ENCODE measurements at regions not wholly inside any gene's neighbourhood (a gene's known extent, or its start where the extent isn't known, plus 50 kb on each side); places are given as distances from the start of the nearest gene placed in this dataset.
"Not testable (repeated sequence)": the region's sequence is repeated elsewhere in the genome, so short reads cannot be mapped to it uniquely, and the experiment has no call there.

DNA sequence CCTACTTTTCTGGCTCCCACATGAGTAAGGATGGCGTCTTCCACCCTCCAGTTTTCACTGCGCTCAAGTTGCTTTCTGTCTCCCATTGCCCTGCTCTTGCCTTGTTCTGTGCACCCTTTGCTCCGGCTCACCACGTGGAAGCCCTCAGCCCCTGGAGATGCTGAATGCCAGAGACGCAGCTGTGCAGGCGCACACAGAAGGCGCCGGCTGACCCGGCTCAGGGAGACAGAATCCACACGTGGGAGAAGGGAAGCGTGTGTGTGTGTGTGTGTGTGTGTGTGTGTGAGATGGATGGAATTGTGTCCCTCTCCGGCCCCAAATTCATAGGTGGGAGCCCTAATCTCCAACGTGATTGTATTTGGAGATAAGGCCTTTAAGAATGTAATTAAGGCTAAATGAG, 118.2 kb upstream of the ERRFI1 start:
- DNase-seq (ENCODE audit: low read depth), result no peak

DNA sequence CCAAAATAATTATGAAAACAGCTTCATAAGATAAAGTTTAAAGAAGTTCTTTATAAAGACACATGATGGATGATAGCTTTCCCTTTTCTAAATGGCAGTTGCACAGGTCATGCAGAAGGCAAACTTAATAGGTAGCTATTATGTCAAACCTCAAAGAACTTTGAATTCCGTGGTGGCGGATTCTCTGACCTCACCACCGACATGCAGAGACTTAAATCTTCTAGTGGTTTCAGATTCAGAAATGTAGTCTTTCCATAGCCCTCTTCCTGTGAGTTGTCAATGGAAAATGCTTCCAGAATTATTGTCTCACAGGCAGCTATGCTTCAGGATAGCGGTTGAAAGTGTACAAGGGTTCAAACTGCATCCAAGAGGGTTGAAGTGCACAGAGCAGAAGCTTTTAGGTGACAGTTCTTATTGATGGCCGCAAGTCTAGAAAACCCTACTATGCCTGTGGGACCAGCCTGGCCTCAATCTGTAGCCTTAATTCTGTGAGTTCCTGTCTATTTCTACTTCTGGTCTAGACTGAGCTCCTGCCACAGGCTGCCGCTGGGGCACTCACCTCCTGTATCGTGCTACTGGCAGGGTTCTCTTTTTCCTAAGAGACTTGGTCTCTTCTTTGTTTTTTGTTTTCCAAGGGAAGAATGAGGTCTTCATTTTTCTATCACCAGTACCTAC, 117.0 kb upstream of the ERRFI1 start:
- no peak for DNase-seq (ENCODE audit: low read depth)

DNA sequence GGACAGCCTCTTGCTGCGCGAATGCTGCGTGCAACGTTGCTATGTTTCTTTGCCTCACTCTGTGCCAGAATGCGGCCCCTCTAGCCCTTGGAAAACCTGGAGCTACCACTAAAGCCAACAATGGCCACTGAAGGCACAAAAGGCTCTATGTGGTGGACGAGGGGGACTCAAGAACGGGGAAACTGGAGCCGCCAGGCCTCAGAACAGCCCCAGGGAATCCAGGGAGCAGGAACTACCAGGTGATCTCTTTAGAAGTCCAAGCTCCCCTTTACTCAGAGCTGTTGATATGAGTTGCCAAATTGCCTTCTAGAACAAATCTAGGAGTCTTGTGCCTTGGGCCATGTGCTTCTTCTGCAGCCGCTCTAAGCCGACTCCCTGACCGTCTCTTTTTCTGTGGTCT, 113.8 kb upstream of the ERRFI1 start:
- no peak for DNase-seq (ENCODE audit: low read depth)

DNA sequence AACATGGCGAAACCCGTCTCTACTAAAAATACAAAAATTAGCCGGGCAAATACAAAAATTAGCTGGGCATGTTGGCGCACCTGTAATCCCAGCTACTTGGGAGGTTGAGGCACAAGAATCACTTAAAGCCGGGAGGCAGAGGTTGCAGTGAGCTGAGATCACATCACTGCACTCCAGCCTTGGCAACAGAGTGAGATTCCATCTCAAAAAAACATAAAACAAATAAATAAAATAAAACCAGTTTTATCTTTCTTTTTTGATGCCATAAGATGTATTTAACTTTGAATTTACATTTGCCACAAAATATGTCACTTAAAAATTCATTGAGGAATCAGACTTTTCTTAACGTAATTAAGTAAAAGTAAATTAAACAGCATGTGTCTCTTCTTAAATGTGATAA, 113.3 kb upstream of the ERRFI1 start:
- DNase-seq (ENCODE audit: low read depth), result no peak

DNA sequence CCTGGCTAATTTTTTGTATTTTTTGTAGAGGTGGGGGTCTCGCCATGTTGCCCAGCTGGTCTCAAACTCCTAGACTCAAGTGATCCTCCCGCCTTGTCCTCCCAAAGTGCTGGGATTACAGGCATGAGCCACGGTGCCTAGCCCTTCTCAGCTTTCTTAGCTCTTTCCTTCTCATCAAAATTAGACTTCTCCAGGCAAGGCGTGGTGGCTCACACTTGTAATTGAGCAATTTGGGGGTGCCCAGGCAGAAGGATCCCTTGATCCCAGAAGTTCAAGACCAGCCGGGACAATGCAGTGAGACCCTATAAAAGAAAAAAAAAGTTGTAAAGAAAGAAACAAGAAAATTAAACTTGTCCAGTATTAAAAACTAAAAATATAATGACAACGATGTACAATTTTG, 112.6 kb upstream of the ERRFI1 start:
- DNase-seq (ENCODE audit: low read depth), result no peak

DNA sequence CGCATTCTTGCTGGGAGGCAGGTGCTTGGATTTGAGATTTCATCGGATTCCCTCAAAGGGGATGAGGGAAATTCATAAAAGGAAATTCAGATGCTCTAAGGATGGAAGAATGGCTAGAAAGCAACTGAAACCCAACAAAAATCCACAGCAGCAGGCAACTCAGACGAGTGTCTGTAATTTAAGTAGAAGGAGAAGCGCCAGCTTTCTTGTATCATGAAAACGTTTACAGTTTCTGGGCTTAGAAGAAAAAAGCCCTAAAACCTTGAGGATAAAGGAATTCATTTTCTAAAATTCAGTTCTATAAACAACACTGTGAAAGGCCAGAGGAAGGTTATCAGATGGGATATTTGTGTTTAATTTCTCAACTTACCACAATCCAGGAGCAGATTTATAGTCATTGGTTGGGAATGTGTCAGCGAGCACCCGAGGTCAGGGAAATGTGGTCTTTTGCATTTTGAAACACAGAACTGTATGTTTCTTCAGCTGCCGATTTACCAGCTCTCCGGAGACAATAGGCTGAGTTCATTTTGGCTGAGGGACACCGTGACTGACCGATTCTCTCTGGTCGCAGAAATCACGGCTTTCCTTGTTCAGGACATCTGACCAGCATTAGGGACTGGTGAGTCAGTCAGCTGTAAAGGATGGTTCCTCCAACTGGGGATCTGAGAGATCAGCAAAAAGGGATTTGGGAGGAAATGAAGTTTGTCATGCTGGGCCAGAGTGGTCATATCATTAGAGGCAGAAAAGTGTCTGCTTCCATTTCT, 111.6 kb upstream of the ERRFI1 start:
- DNase-seq (ENCODE audit: low read depth), result no peak

DNA sequence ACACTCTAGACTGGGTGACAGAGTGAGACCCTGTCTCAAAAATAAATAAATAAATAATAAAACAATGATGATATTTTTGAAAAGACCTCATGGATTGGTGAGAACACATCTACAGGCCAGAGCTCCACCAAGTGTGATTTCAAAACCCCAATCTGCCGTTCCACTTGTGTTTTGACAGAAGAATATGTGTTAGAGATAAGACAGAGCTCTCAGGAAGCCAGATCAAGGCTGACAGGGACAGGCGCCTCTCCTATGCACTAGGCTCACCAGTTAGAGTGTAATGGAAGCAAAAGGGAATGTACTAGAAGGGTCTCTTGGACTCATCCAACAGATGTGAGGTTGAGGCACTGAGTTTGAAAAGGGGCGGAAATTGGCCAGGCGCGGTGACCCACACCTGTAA, 110.7 kb upstream of the ERRFI1 start:
- no peak for DNase-seq (ENCODE audit: low read depth)

DNA sequence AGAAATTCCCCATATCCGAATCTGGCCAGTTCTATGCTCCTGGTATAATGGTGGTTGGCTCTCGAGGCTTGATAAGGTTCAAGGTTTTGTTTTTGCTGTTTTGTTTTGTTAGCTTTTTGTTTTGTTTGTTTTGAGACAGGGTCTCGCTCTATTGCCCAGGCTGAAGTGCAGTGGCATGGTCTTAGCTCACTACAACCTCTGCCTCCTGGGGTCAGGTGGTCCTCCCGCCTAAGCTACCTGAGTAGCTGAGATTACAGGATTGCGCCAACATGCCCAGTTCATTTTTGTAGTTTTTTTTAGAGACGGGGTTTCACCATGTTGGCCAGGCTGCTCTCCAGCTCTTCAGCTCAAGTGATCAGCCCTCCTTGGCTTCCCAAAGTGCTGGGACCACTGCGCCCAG, 109.1 kb upstream of the ERRFI1 start:
- no peak for DNase-seq (ENCODE audit: low read depth)

DNA sequence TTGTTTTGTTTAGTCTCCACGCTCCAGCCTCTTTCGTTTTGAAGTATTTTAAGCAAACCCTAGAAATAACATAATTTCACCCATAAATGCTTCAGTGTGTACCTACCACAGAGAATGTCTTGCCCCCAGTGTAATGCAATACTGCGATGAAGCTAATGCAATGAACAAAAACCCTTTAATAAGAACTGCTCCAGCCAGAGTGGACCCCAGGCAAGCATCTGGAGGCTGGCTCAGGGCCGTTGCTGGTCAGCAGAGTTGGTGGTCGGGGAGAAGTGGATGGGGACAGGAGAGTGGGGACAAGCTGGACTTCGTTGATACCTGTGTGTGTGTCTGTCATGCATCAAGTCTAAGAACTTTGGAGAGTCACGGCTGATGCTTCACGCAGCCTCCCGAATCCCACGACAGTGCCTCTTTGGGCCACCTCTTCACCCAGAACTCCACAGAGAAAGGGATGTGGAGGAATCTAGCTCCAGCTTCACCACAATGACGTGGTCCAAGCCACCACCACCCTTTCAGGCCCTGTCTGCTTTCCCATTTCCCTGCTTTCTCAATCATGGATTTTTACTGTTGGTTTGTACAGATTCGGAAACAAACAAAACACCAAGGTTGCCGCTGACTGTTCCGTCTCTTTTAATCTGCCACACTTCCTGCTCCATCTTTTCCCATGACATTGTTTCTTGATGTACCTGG, 108.6 kb upstream of the ERRFI1 start:
- DNase-seq (ENCODE audit: low read depth), result no peak

DNA sequence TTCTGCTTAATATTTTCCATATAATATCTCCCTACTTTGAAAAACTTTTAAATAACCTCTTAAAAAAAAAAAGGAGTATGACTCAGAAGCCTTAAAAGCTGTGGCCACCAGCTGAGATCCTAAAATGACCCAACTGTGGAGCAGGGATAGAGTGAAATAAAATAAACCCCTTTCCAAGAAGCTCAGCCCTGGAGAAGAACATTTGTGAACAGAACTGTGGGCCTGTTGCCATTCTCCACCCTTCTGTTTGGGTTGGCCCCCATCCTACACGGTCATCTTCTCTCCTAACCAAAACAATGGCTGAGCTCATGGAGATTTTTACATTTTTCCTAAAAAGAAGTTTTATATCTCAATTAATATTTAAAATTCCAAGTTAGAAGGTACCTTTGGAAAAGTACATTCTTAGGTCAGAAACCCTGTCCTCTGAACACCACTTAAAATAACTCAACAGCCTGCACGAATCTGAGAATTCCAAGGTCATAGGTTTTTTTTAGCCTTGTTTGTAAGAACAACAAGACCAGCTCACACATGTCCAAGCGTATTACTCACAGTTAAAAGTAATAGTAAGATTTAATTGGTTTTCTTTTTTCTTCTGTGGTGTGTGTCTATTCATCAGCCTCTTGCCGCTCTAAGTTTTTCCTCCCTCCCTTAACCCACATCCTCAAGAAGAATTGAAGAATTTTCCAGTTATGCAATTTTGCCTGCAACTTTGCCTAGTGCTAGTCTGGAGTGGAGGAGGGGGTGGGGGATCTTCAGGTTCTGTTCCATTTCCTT, 107.7 kb upstream of the ERRFI1 start:
- DNase-seq (ENCODE audit: low read depth), result no peak

DNA sequence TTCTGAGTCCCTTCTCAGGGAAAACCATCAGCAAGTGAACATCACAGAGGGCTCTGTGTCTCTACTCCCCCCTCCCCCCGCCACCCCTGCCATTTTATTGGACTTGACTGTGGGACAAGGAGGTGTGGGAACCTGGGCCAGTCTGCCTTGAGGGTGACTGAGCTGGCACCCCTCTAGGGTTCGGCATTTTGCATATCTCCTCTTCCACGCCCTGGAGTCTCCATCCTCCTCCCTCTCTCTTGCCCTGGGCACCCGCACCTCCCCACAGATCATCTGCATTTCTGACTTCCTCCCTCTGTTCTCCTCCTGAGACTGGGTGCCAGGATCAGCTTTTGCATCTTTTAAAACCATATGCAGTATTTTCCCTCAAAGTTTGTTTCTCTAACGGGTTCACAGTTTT, 107.1 kb upstream of the ERRFI1 start:
- DNase-seq (ENCODE audit: low read depth), result no peak

DNA sequence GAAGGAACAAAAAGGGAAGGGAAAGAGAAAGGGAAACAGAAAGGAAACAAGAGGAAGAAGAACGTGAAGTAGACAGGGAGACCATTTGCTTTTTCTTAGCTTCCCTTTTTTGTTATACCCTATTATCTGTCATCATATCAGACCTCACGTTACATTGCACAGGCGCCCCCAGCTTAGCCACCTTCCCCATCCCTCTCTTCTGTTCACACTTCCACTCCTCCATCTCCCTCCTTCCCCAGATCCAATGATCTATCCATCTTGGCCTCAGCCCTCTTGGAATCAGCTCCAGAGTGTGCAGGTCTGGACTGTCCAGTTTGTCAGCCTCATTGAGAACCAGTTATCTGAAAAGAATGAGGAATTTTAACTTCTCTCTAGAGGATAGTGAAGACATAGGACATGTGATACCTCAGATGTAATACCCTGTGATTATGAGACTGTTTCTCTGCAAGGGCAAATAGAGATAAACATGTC, 101.1 kb upstream of the ERRFI1 start:
- no peak for DNase-seq (ENCODE audit: low read depth)

DNA sequence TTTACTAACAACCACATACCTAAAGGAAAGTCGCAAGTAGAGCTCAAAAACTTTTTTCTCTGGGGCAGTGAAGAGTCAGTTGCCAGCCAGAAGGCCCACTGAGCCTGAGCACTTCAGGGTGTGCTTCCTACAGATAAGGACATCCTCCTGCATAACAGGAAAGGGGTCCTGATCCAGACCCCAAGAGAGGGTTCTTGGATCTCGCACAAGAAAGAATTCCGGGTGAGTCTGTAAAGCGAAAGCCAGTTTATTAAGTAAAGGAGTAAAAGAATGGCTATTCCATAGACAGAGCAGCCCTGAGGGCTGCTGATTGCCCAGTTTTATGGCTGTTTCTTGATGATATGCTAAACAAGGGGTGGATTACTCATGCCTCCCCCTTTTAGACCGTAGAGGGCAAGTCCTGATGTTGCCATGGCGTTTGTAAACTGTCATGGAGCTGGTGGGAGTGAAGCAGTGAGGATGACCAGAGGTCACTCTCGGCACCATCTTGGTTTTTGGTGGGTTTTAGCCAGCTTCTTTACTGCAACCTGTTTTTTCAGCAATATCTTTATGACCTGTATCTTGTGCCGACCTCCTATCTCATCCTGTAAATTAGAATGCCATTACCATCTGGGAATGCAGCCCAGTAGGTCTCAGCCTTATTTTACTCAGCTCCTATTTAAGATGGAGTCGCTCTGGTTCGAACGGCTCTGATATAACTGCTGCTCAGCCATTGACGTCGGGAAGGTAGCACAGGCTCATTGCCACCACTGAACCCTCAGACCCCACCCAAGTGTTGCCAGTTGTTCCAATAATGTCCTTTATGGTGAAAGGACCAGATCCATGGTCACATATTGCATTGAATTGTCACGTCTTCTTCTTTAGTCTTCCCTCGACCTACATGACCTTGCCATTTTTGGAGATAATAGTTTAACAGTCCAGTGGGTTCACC, 96.6 kb upstream of the ERRFI1 start:
- DNase-seq (ENCODE audit: low read depth), result no peak

DNA sequence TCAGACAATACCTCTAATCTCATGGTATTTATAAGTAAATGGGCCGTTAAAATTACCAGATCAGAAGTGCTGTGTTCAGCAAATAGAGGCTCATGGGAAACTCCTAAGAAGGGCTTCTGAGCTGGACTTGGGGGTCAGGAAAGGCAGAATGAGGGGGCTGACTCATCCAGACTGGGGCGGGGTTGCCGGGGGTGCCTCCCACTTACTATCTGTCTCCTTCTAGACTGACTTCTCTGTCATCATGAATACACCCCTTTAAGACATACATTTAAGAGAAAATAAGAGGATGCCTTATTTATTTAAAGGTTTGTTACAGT, 96.0 kb upstream of the ERRFI1 start:
- DNase-seq (ENCODE audit: low read depth), result no peak

DNA sequence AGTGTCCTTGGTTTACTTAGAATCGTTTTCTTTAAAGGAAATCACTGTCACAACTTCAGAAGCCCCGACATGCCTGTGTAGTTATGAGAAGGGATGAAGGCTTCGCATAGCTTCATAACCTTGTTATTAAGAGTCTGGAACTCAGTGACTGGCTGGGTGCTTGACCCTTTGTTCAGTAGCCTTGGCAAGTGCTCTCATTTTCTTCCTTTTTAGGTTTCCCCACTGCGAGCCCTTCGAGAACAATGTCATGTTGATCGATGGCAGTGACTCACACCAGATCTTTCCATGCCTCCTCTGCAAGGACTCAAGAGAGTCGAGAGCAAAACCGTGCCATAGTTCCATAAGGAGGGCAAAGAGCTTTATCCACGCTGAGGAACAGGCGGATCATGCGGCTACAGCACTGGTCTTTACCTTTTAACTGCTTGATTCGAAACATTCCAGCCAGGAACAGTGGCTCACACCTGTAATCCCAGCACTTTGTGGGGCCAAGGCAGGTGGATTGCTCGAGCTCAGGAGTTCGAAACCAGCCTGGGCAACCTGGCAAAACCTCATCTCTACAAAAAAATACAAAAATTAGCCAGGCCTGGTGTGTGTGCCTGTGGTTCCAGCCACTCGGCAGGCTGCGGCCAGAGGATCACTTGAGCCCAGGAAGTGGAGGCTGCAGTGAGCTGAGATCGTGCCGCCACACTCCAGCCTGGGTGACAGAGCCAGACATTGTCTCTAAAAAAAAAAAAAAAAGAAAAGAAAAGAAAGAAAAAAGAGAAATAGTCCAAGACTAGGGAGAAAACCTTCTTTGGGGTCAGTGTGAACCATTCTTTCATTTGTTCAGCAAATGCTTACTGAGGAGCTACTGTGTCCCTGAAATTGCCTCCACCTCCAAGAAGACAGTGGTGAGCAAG, 95.4 kb upstream of the ERRFI1 start:
- no peak for DNase-seq (ENCODE audit: low read depth)

DNA sequence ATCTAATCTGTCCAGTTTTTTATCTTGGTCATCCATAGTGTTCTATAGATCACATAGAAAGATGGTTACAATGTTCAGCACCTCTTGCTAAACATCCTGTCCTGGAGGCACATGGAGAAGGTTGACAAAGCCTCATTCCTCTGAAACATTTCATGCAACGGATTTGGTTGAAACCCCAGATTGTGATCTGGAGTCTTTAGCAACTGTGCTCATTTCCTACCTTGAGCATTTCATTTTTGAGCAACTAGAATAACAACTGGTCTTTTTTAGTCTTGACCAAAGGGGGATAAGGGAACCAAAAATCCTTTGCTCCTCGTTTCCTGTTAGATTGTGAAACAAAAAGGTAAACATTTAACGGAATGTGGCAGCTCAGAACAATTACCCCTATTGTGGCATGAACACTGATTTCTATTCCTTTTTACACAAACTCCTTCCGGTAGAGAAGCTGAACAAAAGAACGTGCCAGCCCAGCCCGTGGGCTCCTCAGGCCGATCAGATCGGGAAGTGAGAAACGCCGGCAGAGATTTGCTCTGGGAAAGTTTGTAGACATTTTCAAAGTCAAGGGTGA, 94.7 kb upstream of the ERRFI1 start:
- DNase-seq (ENCODE audit: low read depth), result no peak

DNA sequence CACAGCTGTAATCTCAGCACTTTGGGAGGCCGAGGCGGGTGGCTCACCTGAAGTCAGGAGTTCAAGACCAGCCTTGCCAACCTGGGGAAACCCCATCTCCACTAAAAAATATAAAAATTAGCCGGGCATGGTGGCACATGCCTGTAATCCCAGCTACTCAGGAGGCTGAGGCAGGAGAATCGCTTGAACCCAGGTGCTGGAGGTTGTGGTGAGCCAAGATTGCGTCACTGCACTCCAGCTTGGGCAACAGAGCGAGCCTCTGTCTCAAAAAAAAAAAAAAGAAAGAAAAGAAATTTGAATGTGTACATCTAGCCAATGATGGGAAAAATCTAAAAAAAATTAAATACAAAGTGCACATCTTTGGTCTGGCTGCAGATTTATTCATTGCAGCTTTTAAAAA, 92.6 kb upstream of the ERRFI1 start:
- DNase-seq (ENCODE audit: low read depth), result not testable (repeated sequence)

DNA sequence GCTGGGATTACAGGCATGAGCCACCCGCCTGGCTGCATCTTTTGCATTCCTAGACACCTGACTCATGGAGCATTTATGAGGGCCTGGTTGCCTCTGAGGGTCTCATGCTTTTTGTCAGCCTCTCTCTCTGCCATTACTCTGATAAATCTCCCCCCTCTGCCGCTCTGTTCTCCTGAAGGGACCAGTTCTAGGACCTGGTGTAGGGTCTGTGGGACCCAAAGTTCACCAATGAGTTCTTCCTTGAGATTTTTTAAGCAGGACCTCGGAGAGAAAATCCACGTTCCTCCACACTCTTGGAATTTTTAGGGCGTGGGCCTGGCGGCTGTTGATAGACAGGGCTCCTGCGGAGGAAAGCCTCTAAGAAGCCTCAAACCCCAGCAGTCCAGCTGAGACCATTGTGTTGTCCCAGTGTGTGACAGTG, 91.9 kb upstream of the ERRFI1 start:
- DNase-seq (ENCODE audit: low read depth), result no peak

DNA sequence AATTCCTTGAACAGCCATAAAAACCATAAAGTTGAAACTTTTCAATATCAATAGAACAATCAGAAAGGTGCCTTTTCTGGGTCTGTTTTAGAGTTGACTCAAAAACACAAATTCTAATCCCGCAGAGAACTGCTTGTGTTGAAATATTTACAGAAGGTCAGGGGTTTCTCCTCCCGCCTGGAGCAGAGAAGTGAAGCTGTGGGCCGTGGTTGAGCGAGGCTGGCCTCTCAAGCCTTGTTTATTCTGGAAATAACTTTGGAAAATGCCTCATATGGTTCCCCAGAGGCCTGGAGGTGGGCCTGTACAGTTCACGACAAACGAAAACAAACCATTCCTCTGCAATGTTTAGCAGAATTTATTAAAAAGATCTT, 90.8 kb upstream of the ERRFI1 start:
- DNase-seq (ENCODE audit: low read depth), result no peak

DNA sequence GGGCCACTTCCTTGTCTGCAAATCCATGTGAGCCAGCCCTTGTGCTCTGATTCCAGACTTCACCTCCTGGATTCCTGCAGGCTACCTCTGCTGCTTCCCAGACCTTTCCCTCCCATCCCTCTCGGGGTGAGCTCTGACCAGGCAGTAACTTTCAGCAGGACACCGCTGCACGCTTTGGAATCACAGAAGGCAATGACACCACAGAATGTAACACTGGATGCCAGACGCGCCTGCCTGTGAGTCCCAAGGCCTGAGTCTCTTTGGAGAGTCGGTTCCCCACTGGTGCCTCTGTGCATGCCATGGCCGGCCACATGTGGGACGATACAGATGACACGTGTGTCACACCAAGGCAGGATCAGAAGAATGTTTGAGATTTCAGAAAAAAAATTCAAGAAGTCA, 89.7 kb upstream of the ERRFI1 start:
- DNase-seq (ENCODE audit: low read depth), result no peak
